ENCODE measurements at regions not wholly inside any gene's neighbourhood (a gene's known extent, or its start where the extent isn't known, plus 50 kb on each side); places are given as distances from the start of the nearest gene placed in this dataset.
"Not testable (repeated sequence)": the region's sequence is repeated elsewhere in the genome, so short reads cannot be mapped to it uniquely, and the experiment has no call there.

DNA sequence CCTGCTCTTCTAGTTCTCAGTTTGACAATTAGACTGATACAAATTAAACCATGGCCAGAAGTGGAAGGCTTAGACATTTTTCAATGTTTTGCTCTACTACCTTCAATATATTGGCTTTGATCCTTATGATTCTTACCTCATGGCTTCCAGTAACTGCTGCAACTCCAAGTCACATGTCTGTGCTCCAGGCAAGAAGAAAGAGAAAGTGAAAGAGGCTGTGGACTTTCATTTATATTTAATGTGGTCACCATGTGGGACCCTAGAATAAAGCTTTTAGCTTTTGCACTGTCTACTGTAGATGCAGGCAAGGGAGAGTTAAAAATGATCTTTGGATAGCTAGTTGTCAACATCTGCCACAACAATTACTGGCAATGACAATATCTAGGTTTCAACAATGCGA lies 214.3 kb upstream of the PDE3A start:
- no peak for DNase-seq

DNA sequence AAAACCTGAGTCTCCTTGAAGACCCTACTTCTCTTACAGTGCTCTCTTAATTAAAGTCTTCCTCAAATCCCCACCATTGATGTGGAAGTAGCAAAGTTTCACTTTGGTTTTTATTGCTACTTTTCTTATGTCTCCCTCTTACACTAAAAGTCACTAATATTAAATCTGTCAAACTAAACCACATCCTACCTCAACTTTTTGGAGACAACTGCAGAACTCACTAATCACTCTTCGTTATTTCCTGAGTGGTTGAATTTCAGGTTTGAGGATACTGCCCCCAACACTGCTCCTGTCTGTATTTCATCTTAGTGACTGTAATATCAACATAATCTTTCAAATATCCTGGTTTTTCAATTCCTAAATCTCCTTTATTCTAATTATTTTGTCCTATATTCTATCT lies 213.0 kb upstream of the PDE3A start:
- no peak for DNase-seq

DNA sequence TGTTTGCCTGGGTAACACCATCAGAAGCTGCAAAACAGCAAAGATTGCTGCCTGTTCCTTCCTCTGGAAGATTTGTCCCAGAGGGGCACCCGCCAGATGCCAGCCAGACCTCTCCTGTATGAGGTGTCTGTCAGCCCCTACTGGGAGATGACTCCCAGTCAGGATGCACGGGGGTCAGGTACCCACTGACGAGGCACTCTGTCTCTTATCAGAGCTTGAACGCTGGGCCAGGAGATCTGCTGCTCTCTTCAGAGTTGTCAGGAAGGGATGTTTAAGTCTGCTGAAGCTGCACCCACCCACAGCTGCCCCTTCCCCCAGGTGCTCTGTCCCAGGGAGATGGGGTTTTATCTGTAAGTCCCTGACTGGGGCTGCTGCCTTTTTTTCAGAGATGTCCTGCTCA lies 207.4 kb upstream of the PDE3A start:
- DNase-seq, result not testable (repeated sequence)

DNA sequence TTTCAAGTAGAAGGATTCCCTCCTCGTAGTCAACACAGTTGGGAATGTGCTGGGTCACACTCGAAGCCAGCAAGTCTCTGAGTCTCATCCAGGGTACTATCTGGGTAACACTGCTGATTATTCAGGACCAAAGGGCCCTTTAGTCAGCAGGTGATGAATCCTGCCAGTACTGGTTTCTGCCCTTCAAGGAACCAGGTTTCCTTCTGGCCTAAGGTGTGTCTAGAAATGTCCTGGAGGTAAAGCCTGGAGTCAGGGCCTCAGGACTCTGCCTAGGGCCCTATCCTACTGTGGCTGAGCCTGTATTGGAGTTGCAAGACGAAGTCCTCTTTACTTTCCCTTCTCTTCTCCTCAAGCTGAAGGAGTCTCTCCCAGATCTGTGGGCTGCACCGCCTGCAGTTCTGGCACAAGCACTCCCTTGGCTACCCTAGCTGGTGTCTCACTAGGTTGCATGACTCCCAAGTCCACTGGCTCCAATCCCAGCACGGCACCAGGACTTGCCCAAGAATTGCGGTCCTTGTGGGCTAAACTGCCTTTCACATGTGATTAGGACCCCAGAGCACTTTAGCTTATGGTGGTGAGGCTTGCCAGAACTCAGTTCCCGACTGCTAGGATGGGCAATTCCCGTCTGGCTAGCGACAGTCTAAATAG lies 193.7 kb upstream of the PDE3A start:
- DNase-seq, result no peak

- DNase-seq, result no peak
Measured at GRCh38 chr12:20175704-20176388, 192.5 kb upstream of the PDE3A start.

GRCh38 chr12:20181416-20182180 lies 186.7 kb upstream of the PDE3A start:
- DNase-seq, result no peak

DNA sequence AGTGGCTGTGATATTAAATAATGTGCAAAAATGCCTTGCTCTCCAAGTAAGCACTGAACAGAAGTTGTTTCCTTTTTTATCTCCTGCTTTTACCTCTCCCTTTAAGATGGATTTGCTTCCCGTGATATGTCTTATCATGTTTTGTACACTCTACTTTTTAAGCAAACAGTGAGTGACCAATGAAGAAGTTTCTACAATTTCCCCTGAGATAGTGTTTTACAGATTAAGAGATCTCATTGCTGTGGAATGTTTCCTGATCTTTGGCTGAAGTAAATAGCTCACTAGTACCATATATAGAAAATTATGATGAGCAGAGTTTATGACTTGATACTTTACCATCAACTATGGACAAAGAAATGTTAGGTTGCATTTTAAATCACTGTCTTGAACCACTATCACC lies 184.8 kb upstream of the PDE3A start:
- DNase-seq, result no peak

DNA sequence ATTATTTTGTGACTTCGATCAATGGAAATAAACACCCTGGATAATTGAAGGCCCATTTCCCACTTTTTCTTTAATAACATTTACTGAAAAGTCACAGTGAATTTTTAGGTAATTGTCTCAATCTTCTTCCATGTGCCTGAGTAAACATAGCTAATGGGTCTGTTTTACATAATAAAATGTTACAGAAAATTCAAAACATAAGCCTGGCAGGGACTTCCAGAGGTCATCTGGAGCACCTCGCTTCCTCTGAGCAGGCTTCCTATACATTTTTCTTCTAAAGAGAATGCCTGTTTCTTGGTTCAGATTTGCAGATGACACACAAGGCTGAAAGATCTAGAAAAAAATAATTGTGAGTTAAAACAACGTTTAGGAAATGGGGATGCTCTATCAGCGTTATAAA lies 183.8 kb upstream of the PDE3A start:
- no peak for DNase-seq

DNA sequence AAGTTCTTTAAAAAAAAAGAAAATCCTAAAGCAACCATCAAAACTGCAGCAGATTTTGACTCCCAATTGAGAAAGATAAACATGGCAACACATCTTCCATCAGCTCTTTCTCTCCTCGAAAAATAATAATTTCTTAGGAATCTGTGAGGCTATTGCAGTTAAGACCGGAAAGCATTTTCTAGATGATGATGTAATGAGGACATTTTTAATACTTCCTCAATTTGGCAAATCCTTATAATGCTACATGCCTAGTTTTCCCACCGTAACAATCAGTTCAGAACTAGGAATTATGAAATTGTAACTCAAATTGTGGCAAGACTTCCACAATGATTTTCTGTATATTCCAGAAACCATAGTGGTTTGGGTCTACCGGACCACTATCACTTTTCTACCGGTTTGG lies 180.9 kb upstream of the PDE3A start:
- no peak for DNase-seq

GRCh38 chr12:20188930-20189653 lies 179.2 kb upstream of the PDE3A start:
- no peak for DNase-seq

- DNase-seq, result no peak
Measured at GRCh38 chr12:20189767-20190166, 178.6 kb upstream of the PDE3A start.

- no peak for DNase-seq
Measured at GRCh38 chr12:20194171-20194570, 174.2 kb upstream of the PDE3A start.

DNA sequence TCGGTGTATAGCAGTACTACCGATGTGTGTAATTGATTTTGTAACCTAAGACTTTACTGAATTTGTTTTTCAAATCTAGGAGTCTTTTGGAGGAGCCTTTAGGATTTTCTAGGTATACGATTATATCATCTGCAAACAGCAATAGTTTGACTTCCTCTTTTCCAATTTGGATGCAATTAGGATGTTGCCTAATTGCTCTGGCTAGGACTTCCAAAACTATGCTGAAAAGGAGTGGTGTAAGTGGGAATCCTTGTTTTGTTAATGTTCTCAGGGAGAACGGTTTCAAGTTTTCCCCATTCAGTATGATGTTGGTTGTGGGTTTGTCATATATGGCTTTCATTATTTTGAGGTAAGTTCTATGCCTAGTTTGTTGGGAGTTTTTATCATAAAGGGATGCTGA lies 171.6 kb upstream of the PDE3A start:
- no peak for DNase-seq

DNA sequence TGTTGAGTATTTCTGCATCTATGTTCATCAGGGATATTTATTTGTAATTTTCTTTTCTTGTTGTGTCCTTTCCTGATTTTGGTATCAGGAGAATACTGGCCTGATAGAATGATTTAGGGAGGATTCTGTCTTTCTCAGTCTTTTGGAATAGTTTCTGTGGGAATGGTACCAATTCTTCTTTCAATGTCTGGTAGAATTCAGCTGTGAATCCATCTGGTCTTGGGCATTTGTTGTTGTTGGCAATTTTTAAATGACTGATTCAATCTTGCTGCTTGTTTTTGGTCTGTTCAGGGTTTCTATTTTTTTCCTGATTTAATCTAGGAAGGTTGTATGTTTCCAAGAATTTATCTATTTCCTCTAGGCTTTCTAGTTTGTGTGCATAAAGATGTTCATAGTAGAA lies 170.9 kb upstream of the PDE3A start:
- no peak for DNase-seq

GRCh38 chr12:20199780-20200179 lies 168.6 kb upstream of the PDE3A start:
- DNase-seq, result no peak

DNA sequence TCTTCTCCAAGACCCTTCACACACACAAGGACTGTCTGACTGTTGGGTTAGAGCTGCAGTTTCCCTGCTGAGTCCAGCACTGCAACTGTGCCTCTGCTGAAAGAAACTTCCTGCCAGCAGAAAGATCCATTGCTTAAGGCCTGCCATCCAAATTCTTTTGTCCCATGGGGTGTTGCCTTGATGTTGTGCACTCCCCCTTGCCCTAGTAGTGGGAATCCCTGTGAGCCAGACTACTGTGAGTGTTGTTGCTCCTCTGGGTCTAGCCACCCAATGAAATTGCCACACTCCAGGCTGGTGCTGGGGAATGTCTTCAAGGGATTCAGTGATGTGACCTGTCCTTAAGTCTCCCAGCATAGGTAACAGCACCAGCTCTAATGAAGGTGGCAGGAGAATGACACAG lies 166.6 kb upstream of the PDE3A start:
- DNase-seq, result no peak

GRCh38 chr12:20205854-20206253 lies 162.5 kb upstream of the PDE3A start:
- no peak for DNase-seq

DNA sequence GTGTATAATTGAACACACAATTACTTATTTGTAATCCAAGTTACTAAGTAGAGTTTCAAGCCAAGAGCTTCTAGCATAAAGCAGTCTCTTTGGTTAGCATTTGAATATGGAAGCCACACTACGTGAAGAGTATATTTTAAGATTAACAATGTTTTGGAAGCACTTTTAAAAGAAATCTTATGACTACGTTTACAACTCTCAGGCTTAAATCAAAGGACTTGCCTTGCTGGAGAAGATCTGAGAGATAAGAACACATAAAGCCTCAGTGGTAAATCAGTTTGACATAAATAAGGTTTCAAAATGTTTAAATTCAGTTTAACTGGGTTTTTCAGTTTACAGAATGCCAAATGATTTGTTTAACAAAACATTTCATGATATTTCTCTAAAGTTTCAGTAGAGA lies 161.9 kb upstream of the PDE3A start:
- DNase-seq, result no peak

- DNase-seq, result no peak
Measured at GRCh38 chr12:20210621-20211215, 157.6 kb upstream of the PDE3A start.

DNA sequence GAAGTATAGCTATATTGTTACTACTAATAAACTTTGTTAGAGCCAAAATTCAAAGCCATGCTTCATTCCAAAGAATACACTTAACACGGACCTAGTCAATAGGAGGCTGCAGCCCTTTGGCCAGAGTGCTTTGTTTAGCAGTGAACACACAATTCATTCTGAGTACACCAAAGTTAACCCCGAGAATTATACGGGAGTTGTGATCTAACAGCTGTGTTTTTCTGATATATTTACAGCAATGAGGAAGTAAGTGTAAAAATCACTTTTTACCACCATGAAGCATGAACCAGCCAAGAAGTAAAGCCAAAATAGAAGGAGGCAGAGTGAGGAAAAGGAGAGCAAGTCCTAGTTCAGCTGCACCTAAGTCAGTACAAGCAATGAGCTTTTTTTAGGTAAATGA lies 156.8 kb upstream of the PDE3A start:
- no peak for DNase-seq

GRCh38 chr12:20211981-20212421 lies 156.3 kb upstream of the PDE3A start:
- DNase-seq, result no peak

DNA sequence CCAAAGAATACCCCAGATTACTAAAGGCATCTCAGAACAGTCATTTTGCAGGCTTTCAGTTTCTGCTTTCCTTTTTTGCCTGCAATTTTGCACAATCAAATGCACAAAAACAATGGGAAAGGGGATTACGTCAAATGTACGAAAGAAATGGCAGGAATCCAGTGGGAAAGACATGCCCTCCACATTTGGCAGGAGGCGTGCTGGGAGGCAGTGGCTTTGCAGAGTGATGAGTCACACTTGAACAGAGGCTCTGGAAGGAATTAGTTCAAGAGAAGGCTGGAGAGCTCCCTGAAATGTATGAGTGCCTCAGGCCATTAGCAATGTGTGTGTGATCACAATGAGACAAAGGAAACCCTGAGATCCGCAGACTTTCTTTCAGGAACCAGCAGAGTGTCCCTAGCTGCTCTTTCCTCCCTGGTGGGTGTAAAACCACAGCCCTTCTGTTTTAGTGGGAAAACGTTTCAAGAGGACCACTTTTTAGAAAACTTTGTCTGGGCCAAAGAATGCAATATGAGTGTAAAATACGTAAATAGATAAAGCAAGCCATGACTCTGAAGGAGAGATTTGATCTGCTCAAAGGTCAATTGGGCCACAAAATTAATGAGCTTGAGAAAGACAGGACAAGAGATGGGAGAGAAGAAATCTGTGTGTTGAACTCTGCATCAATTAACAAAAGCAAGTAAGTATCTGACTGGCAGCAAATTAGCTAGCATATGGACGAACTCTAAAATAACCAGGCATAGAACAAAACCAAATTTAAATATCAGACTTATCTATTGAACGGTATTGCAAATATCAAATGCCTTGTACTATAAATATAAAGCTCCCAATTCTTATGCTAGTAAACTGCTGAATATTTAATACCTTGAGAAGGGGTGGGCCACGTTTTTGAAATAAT lies 155.4 kb upstream of the PDE3A start:
- DNase-seq, result no peak

Measured in CD4-positive, alpha-beta T cell treated with Interferon alpha-2 for 1 hour (primary cell).